Thymus (tissue), 11 donors: ENCODE measurements at regions not wholly inside any gene's neighbourhood (a gene's known extent, or its start where the extent isn't known, plus 50 kb on each side); places are given as distances from the start of the nearest gene placed in this dataset.
A peak's percentile ranks its signal among the peaks of the same experiment; 100 is the strongest.
"Not testable (repeated sequence)": the region's sequence is repeated elsewhere in the genome, so short reads cannot be mapped to it uniquely, and the experiment has no call there.

Experiments used
- DNase-seq, 9 donors: peaks; one replicate each; pipeline ENCODE4 v3.0.0-alpha.2; 2013; ENCODE audit warnings: low spot score in 9 of 9, low read depth in 6 of 9, missing footprints in 1 of 9
- H3K27ac ChIP-seq, 2 donors: one replicate each; pipeline ENCODE4 v1.5.1; 2013; ENCODE audit warnings: control low read depth in 1 of 2, low read depth in 1 of 2, low read length in 1 of 2, mild to moderate bottlenecking in 1 of 2, moderate library complexity in 1 of 2
- H3K27me3 ChIP-seq, 2 donors: one replicate each; pipeline ENCODE4 v1.5.1; 2013; ENCODE audit warnings: low read length in 1 of 2; ENCODE audit not compliant: control insufficient read depth in 2 of 2, insufficient read depth in 1 of 2
- H3K36me3 ChIP-seq, 2 donors: one replicate each; pipeline ENCODE4 v1.5.1; 2013; ENCODE audit warnings: low read length in 1 of 2, mild to moderate bottlenecking in 1 of 2, moderate library complexity in 1 of 2; ENCODE audit not compliant: control insufficient read depth in 2 of 2, insufficient read depth in 2 of 2
- H3K4me1 ChIP-seq, 2 donors: one replicate each; pipeline ENCODE4 v1.5.1; 2013; ENCODE audit warnings: low read length in 2 of 2; ENCODE audit not compliant: control insufficient read depth in 2 of 2, insufficient read depth in 2 of 2
- H3K4me3 ChIP-seq, 2 donors: one replicate each; pipeline ENCODE4 v1.5.1; 2013; ENCODE audit warnings: low read length in 2 of 2, control low read depth in 1 of 2, mild to moderate bottlenecking in 1 of 2
- H3K9me3 ChIP-seq, 2 donors: one replicate each; pipeline ENCODE4 v1.5.1; 2013; ENCODE audit warnings: low read length in 1 of 2, mild to moderate bottlenecking in 1 of 2; ENCODE audit not compliant: control insufficient read depth in 2 of 2, insufficient read depth in 1 of 2
- WGBS: extraction: QIAGEN DNeasy Blood & Tissue Kit; methylation state at CpG from one replicate; pipeline ENCODE4 v1.1.7; 2013; 5-methylcytosine and 5-hydroxymethylcytosine counted together
- donor health status: healthy.

DNA sequence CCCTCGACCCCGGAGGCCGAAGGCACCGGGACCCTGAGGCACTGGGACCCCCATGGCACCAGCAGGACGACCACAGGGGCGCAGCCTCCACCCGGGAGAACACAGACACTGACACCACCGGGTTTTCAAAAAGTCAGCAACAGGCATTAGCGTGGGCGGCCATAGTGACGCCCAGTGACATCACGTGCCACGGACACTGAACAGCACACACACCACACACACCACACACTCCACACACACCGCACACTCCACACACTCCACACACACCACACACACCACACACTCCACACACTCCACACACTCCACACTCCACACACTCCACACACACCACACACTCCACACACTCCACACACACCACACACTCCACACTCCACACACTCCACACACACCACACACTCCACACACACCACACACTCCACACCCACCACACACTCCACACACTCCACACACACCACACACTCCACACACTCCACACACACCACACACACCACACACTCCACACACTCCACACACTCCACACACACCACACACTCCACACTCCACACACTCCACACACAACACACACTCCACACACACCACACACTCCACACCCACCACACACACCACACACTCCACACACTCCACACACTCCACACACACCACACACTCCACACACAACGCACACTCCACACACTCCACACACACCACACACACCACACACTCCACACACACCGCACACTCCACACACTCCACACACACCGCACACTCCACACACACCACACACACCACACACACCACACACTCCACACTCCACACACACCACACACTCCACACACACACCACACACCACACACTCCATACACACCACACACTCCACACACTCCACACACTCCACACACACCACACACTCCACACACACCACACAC is 3955.9 kb upstream of the TPTE start:
- H3K4me3 ChIP-seq, H3K4me1 ChIP-seq, H3K36me3 ChIP-seq, H3K27me3 ChIP-seq, H3K27ac ChIP-seq, H3K9me3 ChIP-seq: not testable (repeated sequence)
- 38% methylated on average over 12 of the region's 17 CpGs for WGBS
- peak in 3 of 9 donors; percentile 4 to 22 (median 9) for DNase-seq

DNA sequence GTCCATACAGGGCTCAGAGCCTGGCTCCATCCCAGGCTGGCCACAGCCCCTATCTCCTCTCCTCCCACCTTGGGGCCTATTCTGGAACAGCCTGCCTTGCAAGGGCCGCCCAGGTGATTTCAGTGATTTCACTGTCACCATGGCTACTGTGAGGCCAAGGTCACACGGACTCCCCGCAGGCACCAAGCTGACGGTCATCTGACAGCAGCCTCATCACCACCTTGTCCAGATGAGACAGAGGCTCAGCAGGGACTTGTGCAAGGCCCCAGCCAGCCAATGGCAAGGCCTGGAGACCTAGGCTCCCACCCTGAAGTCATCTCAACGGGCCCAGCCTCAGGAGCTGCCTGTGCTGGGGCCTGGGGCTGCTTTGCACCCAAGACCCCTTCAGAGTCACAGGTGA is 3953.8 kb upstream of the TPTE start:
- H3K36me3 ChIP-seq, H3K9me3 ChIP-seq, H3K4me3 ChIP-seq, DNase-seq, H3K27ac ChIP-seq, H3K4me1 ChIP-seq, H3K27me3 ChIP-seq: not testable (repeated sequence)
- 100% methylated on average over 3 of the region's 5 CpGs for WGBS

DNA sequence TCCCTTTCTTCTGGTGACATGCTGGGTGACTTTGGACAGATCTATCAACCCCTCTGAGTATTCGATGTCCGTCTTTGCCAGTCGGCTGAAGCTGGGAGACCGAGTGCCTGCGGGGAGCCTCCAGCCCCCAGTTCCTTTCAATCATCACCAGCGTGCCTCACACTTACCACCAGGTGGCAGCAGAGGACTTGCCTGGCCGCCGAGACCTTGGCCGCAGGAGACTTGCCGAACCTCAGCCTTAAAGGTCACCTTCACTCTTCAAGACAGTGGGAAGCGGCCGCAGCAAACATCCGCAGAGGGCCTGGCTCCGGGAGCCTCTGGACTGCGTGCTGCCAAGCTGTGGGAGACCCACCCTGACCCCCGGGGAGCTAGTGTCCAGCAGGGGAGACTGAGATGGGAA is 3952.2 kb upstream of the TPTE start:
- no CpG with 5 or more reads among the region's 16 CpGs for WGBS
- not testable (repeated sequence) for H3K27me3 ChIP-seq, H3K27ac ChIP-seq, H3K4me1 ChIP-seq, H3K36me3 ChIP-seq, DNase-seq, H3K9me3 ChIP-seq, H3K4me3 ChIP-seq

DNA sequence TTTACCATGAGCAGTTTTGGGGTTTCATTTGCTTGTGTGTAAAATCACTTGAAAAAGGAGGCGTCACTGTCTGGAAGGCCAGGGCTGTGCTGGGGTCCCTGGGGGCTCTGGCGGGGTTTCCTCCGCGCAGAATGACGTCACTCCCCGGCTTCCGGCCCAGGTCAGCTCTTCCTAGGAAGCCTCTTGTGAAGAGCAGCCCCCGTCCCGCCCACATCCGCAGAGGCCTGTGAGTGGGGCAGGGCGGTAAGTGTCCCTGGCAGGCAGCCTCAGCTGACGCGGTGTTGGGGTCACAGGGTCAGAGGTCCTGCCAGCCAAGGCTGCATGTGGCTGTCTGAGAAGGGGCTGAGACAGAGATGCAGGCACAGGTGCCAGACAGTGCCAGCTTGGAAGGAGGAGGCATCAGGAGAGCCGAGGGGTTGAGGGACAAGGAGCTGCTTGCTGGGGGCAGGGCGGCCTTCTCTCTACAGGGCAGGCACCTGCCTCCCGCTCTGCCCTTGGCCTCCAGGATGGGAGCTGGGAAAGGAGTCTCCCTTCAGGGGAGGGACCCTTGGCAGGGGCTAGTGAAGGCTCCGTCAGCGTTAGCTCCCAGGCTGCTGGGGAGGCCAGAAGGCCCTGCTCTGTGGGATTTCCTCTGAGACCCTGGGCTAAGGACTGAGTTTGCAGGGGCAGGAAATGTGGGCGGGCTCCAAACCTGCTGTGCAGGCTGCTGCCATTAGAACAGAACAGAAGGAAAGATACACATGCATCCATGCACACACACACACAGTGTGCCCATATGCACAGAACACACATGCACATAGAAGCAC is 3951.6 kb upstream of the TPTE start:
- not testable (repeated sequence) for H3K4me3 ChIP-seq, H3K36me3 ChIP-seq, H3K27ac ChIP-seq, H3K27me3 ChIP-seq, DNase-seq, H3K4me1 ChIP-seq, H3K9me3 ChIP-seq
- no CpG with 5 or more reads among the region's 19 CpGs for WGBS

DNA sequence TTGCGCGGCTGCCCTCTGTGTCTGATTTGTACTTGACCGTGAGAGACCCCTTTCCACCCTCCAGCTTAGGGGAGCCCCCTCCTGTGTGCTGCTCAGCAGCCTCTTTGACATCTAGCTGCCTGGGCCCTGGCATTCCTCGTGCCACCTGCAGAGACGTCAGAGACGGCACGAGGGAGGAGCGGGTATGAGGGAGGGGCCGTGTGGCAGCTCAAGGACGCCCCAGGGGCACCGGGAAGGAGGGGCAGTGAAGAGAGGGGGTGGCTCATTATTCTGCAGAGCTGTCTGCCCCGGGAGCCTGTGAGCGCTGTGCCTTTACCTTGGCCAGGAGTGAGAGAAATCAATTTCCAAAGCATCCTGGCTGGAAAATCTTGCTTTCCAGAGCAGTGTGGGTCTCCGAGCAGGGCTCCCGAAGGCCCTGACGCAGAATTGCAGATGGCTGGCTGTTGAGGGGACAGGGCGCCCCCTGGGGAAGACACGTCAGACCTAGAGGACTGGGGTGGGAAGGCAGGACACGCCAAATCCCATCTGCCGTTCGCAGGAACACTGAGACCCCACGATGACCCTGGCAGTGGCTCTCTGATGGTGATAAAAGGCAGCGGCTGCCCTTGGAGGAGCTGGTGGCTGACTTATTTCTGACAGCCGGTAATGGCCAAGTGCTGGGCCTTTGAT is 3950.5 kb upstream of the TPTE start:
- not testable (repeated sequence) for H3K4me3 ChIP-seq, H3K27me3 ChIP-seq, H3K27ac ChIP-seq, H3K4me1 ChIP-seq, DNase-seq, H3K36me3 ChIP-seq, H3K9me3 ChIP-seq
- no CpG with 5 or more reads among the region's 24 CpGs for WGBS

DNA sequence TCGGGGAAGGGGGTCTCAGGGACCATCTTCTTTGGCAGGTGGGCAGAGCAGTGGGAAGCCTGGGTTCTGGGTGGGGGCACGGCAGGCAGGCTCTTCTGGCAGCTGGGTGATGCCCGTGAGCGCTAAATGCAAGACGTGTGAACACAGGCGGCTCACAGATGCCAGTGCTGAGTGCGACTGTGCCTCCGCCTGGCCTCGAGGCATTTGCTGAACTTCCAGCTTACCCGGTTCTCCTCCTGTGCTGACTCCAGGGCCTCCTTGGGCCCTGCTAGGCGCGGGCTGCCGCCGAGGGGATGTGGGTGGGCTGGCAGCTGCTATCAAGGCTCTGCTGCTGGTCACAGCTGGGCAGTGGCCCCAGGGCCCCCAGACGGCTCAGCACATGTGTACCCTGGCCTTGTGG is 3947.8 kb upstream of the TPTE start:
- not testable (repeated sequence) for H3K9me3 ChIP-seq, DNase-seq, H3K27me3 ChIP-seq, H3K27ac ChIP-seq, H3K36me3 ChIP-seq, H3K4me1 ChIP-seq, H3K4me3 ChIP-seq
- WGBS, result no CpG with 5 or more reads among the region's 15 CpGs

DNA sequence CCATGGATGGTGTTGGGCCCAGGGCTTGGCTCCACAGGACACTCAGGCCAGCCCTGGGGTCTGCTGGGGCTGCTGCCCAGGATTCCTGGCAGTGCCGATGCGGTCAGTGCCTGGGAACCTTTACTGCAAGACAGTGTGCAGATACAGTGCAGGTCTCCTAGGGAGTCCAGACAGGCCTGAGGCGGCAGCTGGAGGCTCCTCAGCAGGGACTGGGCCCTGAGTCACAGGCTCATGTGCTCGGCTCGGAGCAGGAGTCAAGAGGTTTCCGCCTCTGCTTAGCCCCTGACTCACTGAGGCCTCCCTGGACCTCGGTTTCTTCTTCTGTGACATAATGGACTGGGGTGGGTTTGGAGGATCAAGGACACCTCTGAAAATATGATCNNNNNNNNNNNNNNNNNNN is 3941.6 kb upstream of the TPTE start:
- H3K36me3 ChIP-seq, H3K27me3 ChIP-seq, DNase-seq, H3K4me3 ChIP-seq, H3K4me1 ChIP-seq, H3K9me3 ChIP-seq, H3K27ac ChIP-seq: not testable (repeated sequence)
- WGBS, result no CpG with 5 or more reads among the region's 7 CpGs
